HEK293 (cell line): ENCODE measurements at regions not wholly inside any gene's neighbourhood (a gene's known extent, or its start where the extent isn't known, plus 50 kb on each side); places are given as distances from the start of the nearest gene placed in this dataset.

Source experiments
- HOXC10 ChIP-seq: sonication (generic); formaldehyde crosslinking; IDR thresholded peaks from 2 replicates; pipeline ENCODE4 v1.8.1; 2023; ENCODE audit warnings: mild to moderate bottlenecking, missing genetic modification reagents
- TRIM28 ChIP-seq: IDR thresholded peaks from 2 replicates; pipeline ENCODE4 v1.6.1; 2011; ENCODE audit warnings: low read length, control low read depth, borderline replicate concordance
- ZBTB1 ChIP-seq: fragments of 450-650 bp; formaldehyde crosslinking; IDR thresholded peaks from 2 replicates; pipeline ENCODE4 v1.5.1; 2016; ENCODE audit warnings: missing biosample characterization, missing genetic modification characterization
- ZEB2 ChIP-seq: fragments of 450-650 bp; formaldehyde crosslinking; IDR thresholded peaks from 2 replicates; pipeline ENCODE4 v1.5.1; 2016; ENCODE audit warnings: missing biosample characterization, missing genetic modification characterization
- ZNF121 ChIP-seq: fragments of 450-650 bp; formaldehyde crosslinking; IDR thresholded peaks from 2 replicates; pipeline ENCODE4 v1.5.1; 2016; ENCODE audit warnings: missing biosample characterization, missing genetic modification characterization
- ZNF274 ChIP-seq, 2 experiments: fragments of 200-500 bp in 1 of 2; fragments of 450-650 bp in 1 of 2; sonication (Bioruptor generic) in 1 of 2; formaldehyde crosslinking in 1 of 2; IDR thresholded peaks; 2 replicates each; pipeline versions ENCODE4 v1.5.1 to v1.6.1; 2014 to 2016; ENCODE audit warnings: borderline replicate concordance in 1 of 2, inconsistent platforms in 1 of 2, low read length in 1 of 2, missing biosample characterization in 1 of 2, missing genetic modification characterization in 1 of 2
- ZNF473 ChIP-seq: fragments of 450-650 bp; formaldehyde crosslinking; IDR thresholded peaks from 2 replicates; pipeline ENCODE4 v1.5.1; 2017; ENCODE audit warnings: missing biosample characterization, missing genetic modification characterization
- ZNF624 ChIP-seq: fragments of 450-650 bp; formaldehyde crosslinking; IDR thresholded peaks from 2 replicates; pipeline ENCODE4 v1.5.1; 2017; ENCODE audit warnings: missing biosample characterization, missing genetic modification characterization
- TF ChIP-seq, protein P1 (sequence below): fragments of 450-650 bp; formaldehyde crosslinking; IDR thresholded peaks from 2 replicates; pipeline ENCODE4 v1.5.1; 2016; ENCODE audit warnings: missing biosample characterization, missing genetic modification characterization
- TF ChIP-seq, protein P2 (sequence below): fragments of 450-650 bp; formaldehyde crosslinking; IDR thresholded peaks from 2 replicates; pipeline ENCODE4 v1.5.1; 2017; ENCODE audit warnings: missing biosample characterization, missing genetic modification characterization
- TF ChIP-seq, protein P3 (sequence below): fragments of 450-650 bp; formaldehyde crosslinking; IDR thresholded peaks from 2 replicates; pipeline ENCODE4 v1.5.1; 2016; ENCODE audit warnings: missing biosample characterization, missing genetic modification characterization
- TF ChIP-seq, protein P4 (sequence below): fragments of 450-650 bp; formaldehyde crosslinking; IDR thresholded peaks from 2 replicates; pipeline ENCODE4 v1.5.1; 2016; ENCODE audit warnings: missing biosample characterization, missing genetic modification characterization, low read depth

DNA sequence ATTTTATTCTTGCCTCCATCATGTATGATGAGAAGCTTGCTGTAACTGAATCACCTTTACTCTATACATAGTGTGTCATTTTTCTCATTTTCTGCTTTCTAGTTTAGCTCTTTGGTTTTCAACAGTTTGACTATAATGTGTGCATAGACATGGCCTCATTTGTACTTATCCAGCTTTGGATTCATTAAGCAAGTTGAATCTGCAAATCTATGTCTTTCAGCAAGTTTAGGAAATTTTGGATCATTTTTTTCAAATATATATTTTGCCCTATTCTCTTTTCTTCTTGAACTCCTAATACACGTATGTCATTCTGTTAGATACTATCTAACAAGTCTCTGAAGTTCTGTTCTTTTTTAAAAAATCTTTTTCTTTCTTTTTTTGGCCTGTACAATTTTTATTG is 57.8 kb downstream of the PRLHR start:
- TF ChIP-seq ZNF473 (tag by site-specific recombination) (no peak), ZEB2 (tag by site-specific recombination) (no peak), TRIM28 (no peak), ZNF121 (tag by site-specific recombination) (no peak), ZNF274 (IDR thresholded peaks at IDR 0.05; ENCODE audit: low read length) (no peak), ZNF274 (tag by site-specific recombination; IDR thresholded peaks at IDR 0.05; ENCODE audit: borderline replicate concordance) (no peak), ZNF624 (tag by site-specific recombination) (no peak), HOXC10 (no peak), ZBTB1 (tag by site-specific recombination) (no peak)
- TF ChIP-seq, protein P1, sequence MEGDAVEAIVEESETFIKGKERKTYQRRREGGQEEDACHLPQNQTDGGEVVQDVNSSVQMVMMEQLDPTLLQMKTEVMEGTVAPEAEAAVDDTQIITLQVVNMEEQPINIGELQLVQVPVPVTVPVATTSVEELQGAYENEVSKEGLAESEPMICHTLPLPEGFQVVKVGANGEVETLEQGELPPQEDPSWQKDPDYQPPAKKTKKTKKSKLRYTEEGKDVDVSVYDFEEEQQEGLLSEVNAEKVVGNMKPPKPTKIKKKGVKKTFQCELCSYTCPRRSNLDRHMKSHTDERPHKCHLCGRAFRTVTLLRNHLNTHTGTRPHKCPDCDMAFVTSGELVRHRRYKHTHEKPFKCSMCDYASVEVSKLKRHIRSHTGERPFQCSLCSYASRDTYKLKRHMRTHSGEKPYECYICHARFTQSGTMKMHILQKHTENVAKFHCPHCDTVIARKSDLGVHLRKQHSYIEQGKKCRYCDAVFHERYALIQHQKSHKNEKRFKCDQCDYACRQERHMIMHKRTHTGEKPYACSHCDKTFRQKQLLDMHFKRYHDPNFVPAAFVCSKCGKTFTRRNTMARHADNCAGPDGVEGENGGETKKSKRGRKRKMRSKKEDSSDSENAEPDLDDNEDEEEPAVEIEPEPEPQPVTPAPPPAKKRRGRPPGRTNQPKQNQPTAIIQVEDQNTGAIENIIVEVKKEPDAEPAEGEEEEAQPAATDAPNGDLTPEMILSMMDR (tag by site-specific recombination) = no peak
- TF ChIP-seq, protein P2, sequence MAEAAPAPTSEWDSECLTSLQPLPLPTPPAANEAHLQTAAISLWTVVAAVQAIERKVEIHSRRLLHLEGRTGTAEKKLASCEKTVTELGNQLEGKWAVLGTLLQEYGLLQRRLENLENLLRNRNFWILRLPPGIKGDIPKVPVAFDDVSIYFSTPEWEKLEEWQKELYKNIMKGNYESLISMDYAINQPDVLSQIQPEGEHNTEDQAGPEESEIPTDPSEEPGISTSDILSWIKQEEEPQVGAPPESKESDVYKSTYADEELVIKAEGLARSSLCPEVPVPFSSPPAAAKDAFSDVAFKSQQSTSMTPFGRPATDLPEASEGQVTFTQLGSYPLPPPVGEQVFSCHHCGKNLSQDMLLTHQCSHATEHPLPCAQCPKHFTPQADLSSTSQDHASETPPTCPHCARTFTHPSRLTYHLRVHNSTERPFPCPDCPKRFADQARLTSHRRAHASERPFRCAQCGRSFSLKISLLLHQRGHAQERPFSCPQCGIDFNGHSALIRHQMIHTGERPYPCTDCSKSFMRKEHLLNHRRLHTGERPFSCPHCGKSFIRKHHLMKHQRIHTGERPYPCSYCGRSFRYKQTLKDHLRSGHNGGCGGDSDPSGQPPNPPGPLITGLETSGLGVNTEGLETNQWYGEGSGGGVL (tag by site-specific recombination) = no peak
- TF ChIP-seq, protein P3, sequence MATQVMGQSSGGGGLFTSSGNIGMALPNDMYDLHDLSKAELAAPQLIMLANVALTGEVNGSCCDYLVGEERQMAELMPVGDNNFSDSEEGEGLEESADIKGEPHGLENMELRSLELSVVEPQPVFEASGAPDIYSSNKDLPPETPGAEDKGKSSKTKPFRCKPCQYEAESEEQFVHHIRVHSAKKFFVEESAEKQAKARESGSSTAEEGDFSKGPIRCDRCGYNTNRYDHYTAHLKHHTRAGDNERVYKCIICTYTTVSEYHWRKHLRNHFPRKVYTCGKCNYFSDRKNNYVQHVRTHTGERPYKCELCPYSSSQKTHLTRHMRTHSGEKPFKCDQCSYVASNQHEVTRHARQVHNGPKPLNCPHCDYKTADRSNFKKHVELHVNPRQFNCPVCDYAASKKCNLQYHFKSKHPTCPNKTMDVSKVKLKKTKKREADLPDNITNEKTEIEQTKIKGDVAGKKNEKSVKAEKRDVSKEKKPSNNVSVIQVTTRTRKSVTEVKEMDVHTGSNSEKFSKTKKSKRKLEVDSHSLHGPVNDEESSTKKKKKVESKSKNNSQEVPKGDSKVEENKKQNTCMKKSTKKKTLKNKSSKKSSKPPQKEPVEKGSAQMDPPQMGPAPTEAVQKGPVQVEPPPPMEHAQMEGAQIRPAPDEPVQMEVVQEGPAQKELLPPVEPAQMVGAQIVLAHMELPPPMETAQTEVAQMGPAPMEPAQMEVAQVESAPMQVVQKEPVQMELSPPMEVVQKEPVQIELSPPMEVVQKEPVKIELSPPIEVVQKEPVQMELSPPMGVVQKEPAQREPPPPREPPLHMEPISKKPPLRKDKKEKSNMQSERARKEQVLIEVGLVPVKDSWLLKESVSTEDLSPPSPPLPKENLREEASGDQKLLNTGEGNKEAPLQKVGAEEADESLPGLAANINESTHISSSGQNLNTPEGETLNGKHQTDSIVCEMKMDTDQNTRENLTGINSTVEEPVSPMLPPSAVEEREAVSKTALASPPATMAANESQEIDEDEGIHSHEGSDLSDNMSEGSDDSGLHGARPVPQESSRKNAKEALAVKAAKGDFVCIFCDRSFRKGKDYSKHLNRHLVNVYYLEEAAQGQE (tag by site-specific recombination) = no peak
- TF ChIP-seq, protein P4, sequence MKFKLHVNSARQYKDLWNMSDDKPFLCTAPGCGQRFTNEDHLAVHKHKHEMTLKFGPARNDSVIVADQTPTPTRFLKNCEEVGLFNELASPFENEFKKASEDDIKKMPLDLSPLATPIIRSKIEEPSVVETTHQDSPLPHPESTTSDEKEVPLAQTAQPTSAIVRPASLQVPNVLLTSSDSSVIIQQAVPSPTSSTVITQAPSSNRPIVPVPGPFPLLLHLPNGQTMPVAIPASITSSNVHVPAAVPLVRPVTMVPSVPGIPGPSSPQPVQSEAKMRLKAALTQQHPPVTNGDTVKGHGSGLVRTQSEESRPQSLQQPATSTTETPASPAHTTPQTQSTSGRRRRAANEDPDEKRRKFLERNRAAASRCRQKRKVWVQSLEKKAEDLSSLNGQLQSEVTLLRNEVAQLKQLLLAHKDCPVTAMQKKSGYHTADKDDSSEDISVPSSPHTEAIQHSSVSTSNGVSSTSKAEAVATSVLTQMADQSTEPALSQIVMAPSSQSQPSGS = no peak
